ENCODE measurements at regions not wholly inside any gene's neighbourhood (a gene's known extent, or its start where the extent isn't known, plus 50 kb on each side); places are given as distances from the start of the nearest gene placed in this dataset.

GRCh38 chr2:23169896-23170295, 215.1 kb upstream of the KLHL29 start:
- Histone ChIP-seq H3K4me3 (no peak overlapping the region), H3K27ac (no peak overlapping the region)

GRCh38 chr2:23171108-23171507, 213.9 kb upstream of the KLHL29 start:
- H3K4me3 ChIP-seq = no peak overlapping the region
- H3K27ac ChIP-seq = no peak overlapping the region

- no peak overlapping the region for H3K4me3 ChIP-seq
- H3K27ac ChIP-seq = no peak overlapping the region
Measured at GRCh38 chr2:23178396-23178795, 206.6 kb upstream of the KLHL29 start.

- no peak overlapping the region for H3K27ac ChIP-seq
- H3K4me3 ChIP-seq = no peak overlapping the region
Measured at GRCh38 chr2:23183733-23184132, 201.2 kb upstream of the KLHL29 start.

GRCh38 chr2:23198316-23199114, 186.5 kb upstream of the KLHL29 start:
- Histone ChIP-seq H3K4me3 (no peak overlapping the region), H3K27ac (no peak overlapping the region)

- H3K4me3 ChIP-seq = no peak overlapping the region
- no peak overlapping the region for H3K27ac ChIP-seq
Measured at GRCh38 chr2:23199115-23199918, 185.7 kb upstream of the KLHL29 start.

- H3K4me3 ChIP-seq = no peak overlapping the region
- no peak overlapping the region for H3K27ac ChIP-seq
Measured at GRCh38 chr2:23200068-23200786, 184.8 kb upstream of the KLHL29 start.

GRCh38 chr2:23200787-23201114, 184.2 kb upstream of the KLHL29 start:
- H3K4me3 ChIP-seq = no peak overlapping the region
- no peak overlapping the region for H3K27ac ChIP-seq

GRCh38 chr2:23203383-23203782, 181.6 kb upstream of the KLHL29 start:
- Histone ChIP-seq H3K27ac (no peak overlapping the region), H3K4me3 (no peak overlapping the region)

- no peak overlapping the region for H3K27ac ChIP-seq
- H3K4me3 ChIP-seq = no peak overlapping the region
Measured at GRCh38 chr2:23204685-23205242, 180.2 kb upstream of the KLHL29 start.

- Histone ChIP-seq H3K4me3 (no peak overlapping the region), H3K27ac (no peak overlapping the region)
Measured at GRCh38 chr2:23206650-23207049, 178.3 kb upstream of the KLHL29 start.

GRCh38 chr2:23207871-23208270, 177.1 kb upstream of the KLHL29 start:
- H3K4me3 ChIP-seq = no peak overlapping the region

GRCh38 chr2:23208339-23208738, 176.6 kb upstream of the KLHL29 start:
- Histone ChIP-seq H3K27ac (no peak overlapping the region), H3K4me3 (no peak overlapping the region)

More at GRCh38 chr2:23207871-23208270, 177.1 kb upstream of the KLHL29 start:
- H3K27ac ChIP-seq = no peak overlapping the region

GRCh38 chr2:23209059-23209458, 175.9 kb upstream of the KLHL29 start:
- Histone ChIP-seq H3K27ac (no peak overlapping the region), H3K4me3 (no peak overlapping the region)

- H3K4me3 ChIP-seq = no peak overlapping the region
Measured at GRCh38 chr2:23211987-23212583, 172.9 kb upstream of the KLHL29 start.

GRCh38 chr2:23213196-23213595, 171.8 kb upstream of the KLHL29 start:
- Histone ChIP-seq H3K27ac (no peak overlapping the region), H3K4me3 (no peak overlapping the region)

More at GRCh38 chr2:23211987-23212583, 172.9 kb upstream of the KLHL29 start:
- no peak overlapping the region for H3K27ac ChIP-seq

- H3K27ac ChIP-seq = no peak overlapping the region
- H3K4me3 ChIP-seq = no peak overlapping the region
Measured at GRCh38 chr2:23215016-23215415, 170.0 kb upstream of the KLHL29 start.

GRCh38 chr2:23219666-23220065, 165.3 kb upstream of the KLHL29 start:
- Histone ChIP-seq H3K4me3 (no peak overlapping the region), H3K27ac (no peak overlapping the region)

- Histone ChIP-seq H3K4me3 (no peak overlapping the region), H3K27ac (no peak overlapping the region)
Measured at GRCh38 chr2:23220513-23221094, 164.4 kb upstream of the KLHL29 start.

- no peak overlapping the region for H3K4me3 ChIP-seq
- no peak overlapping the region for H3K27ac ChIP-seq
Measured at GRCh38 chr2:23221236-23221635, 163.7 kb upstream of the KLHL29 start.

Data from skin epidermis (tissue), 12 donors.